GM21367 (cell line): ENCODE measurements at regions not wholly inside any gene's neighbourhood (a gene's known extent, or its start where the extent isn't known, plus 50 kb on each side); places are given as distances from the start of the nearest gene placed in this dataset.

Experiments used
- ATAC-seq: cut with Tn5 transposase; IDR thresholded peaks from one replicate; pipeline ENCODE4 v1.9.1; 2021; ENCODE audit not compliant: unreplicated experiment

DNA sequence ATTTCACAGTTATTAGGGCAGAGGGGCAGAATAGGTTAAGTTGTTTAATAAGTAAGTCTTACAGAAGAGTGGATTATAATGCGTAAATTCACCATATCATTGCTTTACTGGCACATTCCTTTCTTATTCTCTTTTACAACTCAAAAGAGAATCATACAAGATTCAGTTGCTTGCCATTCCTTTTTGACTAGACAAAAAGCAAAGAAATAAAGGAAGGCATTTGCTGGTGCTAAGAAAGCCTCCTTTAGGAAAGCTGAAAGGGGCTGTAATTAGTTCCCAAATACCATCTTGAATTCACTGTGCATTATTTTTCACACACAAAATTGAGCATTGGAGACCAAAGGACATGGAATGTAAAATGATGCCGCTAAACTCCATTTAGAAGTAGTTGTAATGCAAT is 499.3 kb downstream of the NXPH1 start:
- no peak for ATAC-seq

DNA sequence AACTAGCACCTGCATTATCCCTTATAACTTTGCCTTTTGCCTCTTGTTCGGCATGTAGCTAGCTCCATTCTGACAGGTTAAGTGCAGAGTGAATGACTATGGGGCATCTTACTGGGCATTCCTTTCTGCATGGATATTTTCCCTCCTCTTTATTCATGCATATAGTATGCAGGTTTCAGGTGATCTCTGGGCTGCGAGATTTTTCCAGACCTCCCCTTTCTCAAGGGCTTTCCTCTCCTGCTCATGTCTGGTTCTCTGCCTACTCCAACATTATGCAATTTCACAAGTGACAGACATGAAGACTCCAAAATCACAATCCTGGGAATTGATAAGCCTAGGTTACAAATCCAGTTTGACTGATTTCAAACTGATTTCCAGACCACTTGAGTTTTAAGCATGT is 503.8 kb downstream of the NXPH1 start:
- ATAC-seq = no peak

- ATAC-seq = no peak
Measured at GRCh38 chr7:8938044-8938805, 504.8 kb downstream of the NXPH1 start.

DNA sequence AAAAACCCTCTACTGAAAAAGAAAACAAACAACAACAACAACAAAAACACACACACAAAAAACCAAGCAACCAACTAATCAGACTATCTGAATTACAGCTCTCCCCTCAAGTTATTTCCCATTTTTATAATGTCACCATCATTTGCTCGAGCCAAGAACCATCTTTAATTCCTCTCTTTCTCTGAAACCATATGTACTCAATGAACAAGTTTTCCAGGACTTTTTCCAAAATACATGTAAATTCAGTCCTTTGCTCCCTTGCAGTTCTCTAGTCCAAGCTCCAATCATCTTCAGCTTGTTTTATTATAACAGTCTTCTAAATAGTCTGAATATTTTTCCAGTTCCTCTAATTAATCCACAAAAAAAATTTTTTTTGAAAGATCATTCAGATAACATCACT is 506.0 kb downstream of the NXPH1 start:
- ATAC-seq = no peak

DNA sequence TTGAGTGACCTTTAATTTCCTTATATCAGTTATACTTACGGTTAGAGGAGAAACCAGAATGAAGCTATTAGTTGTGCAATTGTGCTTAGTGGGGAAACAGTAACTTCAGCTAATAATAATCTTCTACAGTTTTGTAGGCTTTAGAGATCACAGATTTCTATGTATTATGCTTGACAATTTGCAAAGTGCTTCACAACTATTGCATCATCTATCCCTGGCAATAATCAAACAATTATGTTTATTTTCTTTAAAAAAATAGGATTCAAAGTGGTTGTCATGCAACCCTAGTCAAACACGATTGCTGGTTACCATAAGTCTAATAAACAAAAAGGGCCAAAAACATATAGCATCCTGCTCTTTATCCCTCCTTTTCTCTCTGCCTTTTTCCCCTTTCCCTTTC is 530.3 kb downstream of the NXPH1 start:
- no peak for ATAC-seq

DNA sequence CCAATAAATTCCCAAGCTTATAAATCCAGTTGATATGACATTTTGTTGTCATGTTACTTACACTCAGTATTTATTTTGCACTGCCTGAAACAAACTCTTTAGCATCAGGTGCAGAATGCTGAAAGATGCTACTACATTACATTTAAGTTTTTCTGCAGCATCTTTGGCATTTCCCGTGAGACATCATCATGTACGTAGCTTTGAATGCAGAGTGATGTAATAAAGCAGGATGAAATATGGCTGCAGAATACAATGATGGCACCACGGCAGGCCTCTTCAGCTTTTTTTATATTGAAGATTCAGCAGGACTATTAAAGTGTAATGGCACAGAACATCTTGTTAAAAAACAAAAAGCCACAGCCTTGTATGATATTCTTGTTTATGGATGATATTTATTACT is 531.8 kb downstream of the NXPH1 start:
- ATAC-seq = no peak

DNA sequence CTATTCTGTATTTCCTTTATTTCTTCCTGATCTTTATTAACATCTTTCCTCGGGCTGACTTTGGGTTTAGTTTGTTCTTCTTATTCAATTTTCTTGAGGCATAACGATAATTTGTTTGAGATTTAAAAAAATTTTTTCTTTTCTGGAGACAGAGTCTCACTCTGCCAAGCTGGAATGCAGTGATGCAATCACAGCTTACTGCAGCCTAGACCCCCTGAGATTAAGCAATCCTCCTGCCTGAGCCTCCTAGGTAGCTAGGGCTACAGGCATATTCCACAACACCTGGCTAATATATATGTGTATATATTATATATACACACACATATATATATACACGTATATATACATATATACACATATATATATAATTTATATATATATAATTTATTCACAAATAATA is 540.2 kb downstream of the NXPH1 start:
- ATAC-seq = no peak

DNA sequence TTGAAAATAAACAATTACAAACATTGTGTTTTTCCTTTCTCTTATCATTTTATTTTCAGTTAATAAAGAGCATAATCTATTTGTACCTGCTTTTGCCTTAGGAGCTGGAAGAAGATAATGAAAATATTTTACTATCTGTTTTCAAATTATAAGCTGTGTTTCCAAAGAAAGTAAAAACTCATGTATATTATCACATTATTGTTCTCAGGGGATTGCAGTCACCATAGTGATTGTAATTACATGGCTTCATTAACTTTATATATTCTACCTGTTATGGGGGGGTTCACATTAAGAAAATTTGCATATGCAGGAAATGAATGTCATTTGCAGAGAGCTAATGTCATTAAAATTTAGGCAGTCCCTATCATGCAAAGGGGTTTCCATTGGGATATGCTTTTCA is 542.3 kb downstream of the NXPH1 start:
- ATAC-seq = no peak

- no peak for ATAC-seq
Measured at GRCh38 chr7:8982338-8982992, 549.1 kb downstream of the NXPH1 start.

GRCh38 chr7:8985255-8985654 is 551.8 kb downstream of the NXPH1 start:
- ATAC-seq = no peak

GRCh38 chr7:8988267-8988666 is 554.9 kb downstream of the NXPH1 start:
- ATAC-seq = no peak

- no peak for ATAC-seq
Measured at GRCh38 chr7:8991159-8991558, 557.8 kb downstream of the NXPH1 start.

- ATAC-seq = no peak
Measured at GRCh38 chr7:8998762-8999161, 565.4 kb downstream of the NXPH1 start.

GRCh38 chr7:9013940-9014339 is 580.5 kb downstream of the NXPH1 start:
- ATAC-seq = no peak

DNA sequence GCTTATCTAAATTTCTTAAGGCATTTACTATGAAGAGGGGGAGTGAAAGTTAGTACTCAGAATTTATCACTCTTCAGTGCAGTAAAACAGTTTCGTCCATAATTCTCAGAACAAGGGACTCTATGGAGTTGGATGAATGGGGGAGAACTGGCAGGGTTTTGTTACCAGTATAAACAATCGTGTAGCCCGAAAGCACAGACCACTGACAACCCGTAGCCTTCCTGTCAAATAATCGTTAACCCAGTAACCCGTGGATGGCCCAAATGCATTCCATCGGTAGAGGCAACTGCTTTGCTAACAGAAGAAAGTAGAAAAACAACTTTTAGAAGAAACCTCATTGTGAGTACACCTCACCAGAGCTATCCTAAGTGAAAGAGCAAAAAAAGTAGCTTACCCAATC is 583.9 kb downstream of the NXPH1 start:
- ATAC-seq = no peak

- ATAC-seq = no peak
Measured at GRCh38 chr7:9022456-9022855, 589.0 kb downstream of the NXPH1 start.

- ATAC-seq = no peak
Measured at GRCh38 chr7:9023675-9024294, 590.4 kb downstream of the NXPH1 start.

DNA sequence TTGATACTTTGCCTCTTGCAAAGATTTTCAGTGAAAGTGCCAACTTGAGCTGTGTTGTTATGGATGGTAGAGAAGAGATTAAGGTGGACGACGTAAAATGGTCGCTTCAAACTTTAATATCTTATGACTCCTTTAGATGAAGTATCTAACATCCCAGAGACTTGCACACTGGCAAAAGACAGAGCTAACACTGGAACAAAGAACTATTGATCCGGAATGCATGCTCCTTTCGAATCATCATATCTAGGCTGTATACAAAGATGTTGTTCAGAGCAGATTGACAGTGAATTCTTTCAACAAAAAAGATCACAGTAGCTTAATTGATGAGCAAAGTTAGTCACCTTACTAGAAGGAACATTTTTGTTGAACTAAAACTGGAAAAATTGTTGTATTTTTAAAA is 592.7 kb downstream of the NXPH1 start:
- ATAC-seq = no peak

GRCh38 chr7:9028012-9028411 is 594.6 kb downstream of the NXPH1 start:
- no peak for ATAC-seq

- ATAC-seq = no peak
Measured at GRCh38 chr7:9029681-9030530, 596.5 kb downstream of the NXPH1 start.

DNA sequence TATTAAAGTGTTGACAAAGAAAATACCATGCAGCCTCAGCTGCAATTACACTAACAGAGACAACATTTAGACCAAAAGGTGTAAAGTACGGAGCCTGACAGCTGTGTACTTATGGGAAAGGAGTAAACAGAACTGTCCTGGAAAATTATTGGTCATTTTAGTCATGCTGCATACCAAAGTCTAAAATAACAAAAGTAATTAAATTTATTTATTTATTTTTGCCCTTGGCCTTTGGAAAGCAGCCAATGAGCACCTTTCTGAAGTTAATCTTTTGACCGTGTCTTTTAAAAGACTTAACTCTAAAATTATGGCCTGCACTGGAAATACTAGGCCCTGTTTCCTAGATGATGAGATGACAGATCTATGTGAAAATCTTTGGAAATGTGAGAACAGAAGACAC is 597.6 kb downstream of the NXPH1 start:
- ATAC-seq = no peak
